RWPE2 (cell line): ENCODE measurements at regions not wholly inside any gene's neighbourhood (a gene's known extent, or its start where the extent isn't known, plus 50 kb on each side); places are given as distances from the start of the nearest gene placed in this dataset.

Source experiments
- ATAC-seq: fragments of 200-7000 bp; cut with Tn5 transposase; 3 replicates; pipeline ENCODE4 v1.9.1; 2021; ENCODE audit warnings: low read depth
- DNase-seq: peaks from one replicate; pipeline ENCODE4 v3.0.0-alpha.2; 2020; ENCODE audit warnings: low spot score
- H3K27ac ChIP-seq: fragments of 450-650 bp; 2 replicates; pipeline ENCODE4 v1.5.1; 2017; ENCODE audit warnings: mild to moderate bottlenecking; ENCODE audit not compliant: poor library complexity, severe bottlenecking
- H3K27me3 ChIP-seq: fragments of 250-450 bp; sonication (Bioruptor Pico); 2 replicates; pipeline ENCODE4 v1.5.1; 2021; ENCODE audit warnings: mild to moderate bottlenecking, moderate library complexity; ENCODE audit not compliant: insufficient read depth, poor library complexity, severe bottlenecking
- H3K36me3 ChIP-seq: fragments of 250-450 bp; sonication (Bioruptor Pico); 2 replicates; pipeline ENCODE4 v1.5.1; 2020; ENCODE audit warnings: low read depth, mild to moderate bottlenecking, moderate library complexity
- H3K4me1 ChIP-seq: fragments of 250-450 bp; sonication (Bioruptor Pico); 2 replicates; pipeline ENCODE4 v1.5.1; 2021; ENCODE audit warnings: mild to moderate bottlenecking, moderate library complexity; ENCODE audit not compliant: insufficient read depth, poor library complexity, severe bottlenecking
- H3K4me3 ChIP-seq: fragments of 250-450 bp; sonication (Bioruptor Pico); 2 replicates; pipeline ENCODE4 v1.5.1; 2021; ENCODE audit warnings: mild to moderate bottlenecking, moderate library complexity; ENCODE audit not compliant: severe bottlenecking
- H3K9me3 ChIP-seq: fragments of 250-450 bp; sonication (Bioruptor Pico); 2 replicates; pipeline ENCODE4 v1.5.1; 2021; ENCODE audit warnings: mild to moderate bottlenecking, moderate library complexity; ENCODE audit not compliant: severe bottlenecking
- TF ChIP-seq, protein P1 (sequence below): fragments of 450-650 bp; IDR thresholded peaks from one replicate; pipeline ENCODE4 v1.5.1; 2017; ENCODE audit warnings: mild to moderate bottlenecking, moderate library complexity; ENCODE audit not compliant: poor library complexity, severe bottlenecking

- H3K9me3 ChIP-seq = no peaks in the 10 kb centered on the region
- H3K27ac ChIP-seq = no peak overlapping the region
- H3K27me3 ChIP-seq = no peaks in the 10 kb centered on the region
- H3K4me1 ChIP-seq = no peaks in the 10 kb centered on the region
- no peak overlapping the region for H3K4me3 ChIP-seq
- ATAC-seq = 0 out of 3 replicates have a peak, but pooled peaks have one; percentile 55
- H3K36me3 ChIP-seq = no peaks in the 10 kb centered on the region
- no peak for DNase-seq
- TF ChIP-seq, protein P1, sequence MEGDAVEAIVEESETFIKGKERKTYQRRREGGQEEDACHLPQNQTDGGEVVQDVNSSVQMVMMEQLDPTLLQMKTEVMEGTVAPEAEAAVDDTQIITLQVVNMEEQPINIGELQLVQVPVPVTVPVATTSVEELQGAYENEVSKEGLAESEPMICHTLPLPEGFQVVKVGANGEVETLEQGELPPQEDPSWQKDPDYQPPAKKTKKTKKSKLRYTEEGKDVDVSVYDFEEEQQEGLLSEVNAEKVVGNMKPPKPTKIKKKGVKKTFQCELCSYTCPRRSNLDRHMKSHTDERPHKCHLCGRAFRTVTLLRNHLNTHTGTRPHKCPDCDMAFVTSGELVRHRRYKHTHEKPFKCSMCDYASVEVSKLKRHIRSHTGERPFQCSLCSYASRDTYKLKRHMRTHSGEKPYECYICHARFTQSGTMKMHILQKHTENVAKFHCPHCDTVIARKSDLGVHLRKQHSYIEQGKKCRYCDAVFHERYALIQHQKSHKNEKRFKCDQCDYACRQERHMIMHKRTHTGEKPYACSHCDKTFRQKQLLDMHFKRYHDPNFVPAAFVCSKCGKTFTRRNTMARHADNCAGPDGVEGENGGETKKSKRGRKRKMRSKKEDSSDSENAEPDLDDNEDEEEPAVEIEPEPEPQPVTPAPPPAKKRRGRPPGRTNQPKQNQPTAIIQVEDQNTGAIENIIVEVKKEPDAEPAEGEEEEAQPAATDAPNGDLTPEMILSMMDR = peak; percentile 66
Measured at GRCh38 chr7:12067156-12067831, 143.8 kb upstream of the TMEM106B start.

DNA sequence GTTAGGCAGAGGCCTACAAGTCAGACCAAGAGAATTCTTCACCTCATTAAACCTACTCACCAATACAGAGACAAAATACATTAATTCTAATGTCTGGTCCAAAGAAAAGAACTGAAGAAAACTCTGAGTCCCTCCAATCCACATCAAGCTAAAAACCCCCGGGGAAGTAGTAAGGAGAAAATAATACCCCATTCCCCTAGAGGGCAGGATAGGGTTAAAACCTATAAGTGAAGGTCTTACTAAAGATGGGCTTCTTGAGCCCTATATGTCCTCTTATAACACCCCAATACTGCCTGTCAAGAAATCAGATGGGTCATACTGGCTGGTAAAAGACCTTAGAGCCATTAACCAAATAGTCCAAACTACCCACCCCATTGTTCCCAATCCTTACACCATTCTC is 141.3 kb upstream of the TMEM106B start:
- Histone ChIP-seq H3K27ac (no peak overlapping the region), H3K36me3 (no peaks in the 10 kb centered on the region), H3K4me3 (no peak overlapping the region), H3K27me3 (no peaks in the 10 kb centered on the region), H3K4me1 (no peaks in the 10 kb centered on the region), H3K9me3 (no peaks in the 10 kb centered on the region)
- TF ChIP-seq, protein P1 = no peak
- no peak for DNase-seq
- no peak for ATAC-seq

DNA sequence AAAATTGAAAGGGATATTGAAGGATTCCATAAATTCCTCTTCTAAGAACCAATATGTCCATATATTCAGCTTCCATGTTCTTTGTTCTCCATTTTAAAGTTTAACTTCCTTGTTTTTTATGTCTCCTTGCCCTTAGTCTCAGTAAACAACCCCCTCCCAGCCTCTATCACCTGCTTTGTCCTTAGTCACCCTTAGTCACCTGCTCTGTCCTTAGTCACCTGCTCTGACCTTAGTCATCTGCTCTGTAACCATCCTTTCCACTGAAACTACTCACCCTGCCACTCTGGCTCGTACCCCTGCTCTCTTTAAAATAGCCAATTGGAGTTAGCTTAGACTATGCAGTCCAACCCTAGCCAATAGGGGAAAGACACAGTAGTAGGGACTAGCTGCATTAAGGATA is 136.2 kb upstream of the TMEM106B start:
- no peaks in the 10 kb centered on the region for H3K4me1 ChIP-seq
- H3K9me3 ChIP-seq = no peaks in the 10 kb centered on the region
- no peak overlapping the region for H3K4me3 ChIP-seq
- H3K27ac ChIP-seq = no peak overlapping the region
- DNase-seq (no peak), ATAC-seq (no peak)
- H3K36me3 ChIP-seq = no peaks in the 10 kb centered on the region
- TF ChIP-seq, protein P1 = no peak
- no peaks in the 10 kb centered on the region for H3K27me3 ChIP-seq

DNA sequence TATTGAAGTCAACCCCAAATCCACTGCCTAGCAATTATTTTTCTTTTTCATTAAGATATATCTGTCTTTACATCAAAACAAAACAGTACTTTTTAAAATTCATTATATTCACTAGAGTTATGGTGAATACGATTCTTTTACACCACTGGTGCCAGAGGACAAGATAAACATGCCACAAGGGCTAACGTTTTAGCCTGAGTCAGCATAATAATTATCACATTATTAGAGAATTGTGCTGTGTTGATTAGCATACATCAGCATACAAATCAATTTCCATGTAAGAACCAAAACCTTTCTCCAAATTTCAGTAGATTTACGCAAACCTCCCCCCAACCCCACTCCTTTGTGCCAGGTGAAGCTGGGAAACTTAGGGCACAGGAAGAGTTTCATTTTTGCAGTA is 131.1 kb upstream of the TMEM106B start:
- DNase-seq (no peak), ATAC-seq (no peak)
- TF ChIP-seq, protein P1 = no peak
- no peak overlapping the region for H3K27ac ChIP-seq
- no peaks in the 10 kb centered on the region for H3K27me3 ChIP-seq
- H3K9me3 ChIP-seq = no peaks in the 10 kb centered on the region
- H3K36me3 ChIP-seq = no peaks in the 10 kb centered on the region
- H3K4me1 ChIP-seq = no peaks in the 10 kb centered on the region
- H3K4me3 ChIP-seq = no peak overlapping the region

GRCh38 chr7:12085516-12085915 is 125.6 kb upstream of the TMEM106B start:
- ATAC-seq = no peak
- Histone ChIP-seq H3K27me3 (no peaks in the 10 kb centered on the region), H3K36me3 (no peaks in the 10 kb centered on the region), H3K9me3 (no peaks in the 10 kb centered on the region), H3K27ac (no peak overlapping the region), H3K4me1 (no peaks in the 10 kb centered on the region), H3K4me3 (no peak overlapping the region)
- DNase-seq = no peak
- TF ChIP-seq, protein P1 = no peak
